Loucy (cell line): ENCODE measurements at regions not wholly inside any gene's neighbourhood (a gene's known extent, or its start where the extent isn't known, plus 50 kb on each side); places are given as distances from the start of the nearest gene placed in this dataset.

Experiments
- EZH2phosphoT487 ChIP-seq: fragments of 200-600 bp; IDR thresholded peaks from 2 replicates; pipeline ENCODE4 v1.6.1; 2018; ENCODE audit warnings: antibody characterized with exemption, mild to moderate bottlenecking, moderate library complexity, borderline replicate concordance
- TF ChIP-seq, protein P1 (sequence below): fragments of 200-600 bp; sonication (generic); conservative IDR thresholded peaks from 2 replicates; pipeline ENCODE4 v1.5.1; 2014; ENCODE audit warnings: mild to moderate bottlenecking, antibody characterized with exemption, low read length

DNA sequence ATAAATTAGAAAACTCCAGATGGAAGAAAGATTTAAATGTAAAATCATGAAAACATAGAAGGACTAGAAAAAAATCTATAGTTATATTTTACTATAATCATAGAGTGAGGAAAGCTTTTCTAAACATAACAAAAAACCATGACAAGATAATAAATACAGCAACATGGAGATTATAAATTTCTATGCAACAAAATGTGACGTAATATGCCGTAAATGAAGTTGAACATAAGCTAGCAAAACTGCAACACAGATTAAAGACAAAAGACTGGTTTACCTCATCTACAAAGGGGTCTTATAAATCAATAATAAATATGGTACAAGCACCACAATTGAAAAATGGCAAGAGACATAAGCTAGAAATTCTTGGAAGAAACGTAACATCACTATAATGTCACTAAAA lies 140.4 kb downstream of the C4orf33 start:
- TF ChIP-seq, protein P1, sequence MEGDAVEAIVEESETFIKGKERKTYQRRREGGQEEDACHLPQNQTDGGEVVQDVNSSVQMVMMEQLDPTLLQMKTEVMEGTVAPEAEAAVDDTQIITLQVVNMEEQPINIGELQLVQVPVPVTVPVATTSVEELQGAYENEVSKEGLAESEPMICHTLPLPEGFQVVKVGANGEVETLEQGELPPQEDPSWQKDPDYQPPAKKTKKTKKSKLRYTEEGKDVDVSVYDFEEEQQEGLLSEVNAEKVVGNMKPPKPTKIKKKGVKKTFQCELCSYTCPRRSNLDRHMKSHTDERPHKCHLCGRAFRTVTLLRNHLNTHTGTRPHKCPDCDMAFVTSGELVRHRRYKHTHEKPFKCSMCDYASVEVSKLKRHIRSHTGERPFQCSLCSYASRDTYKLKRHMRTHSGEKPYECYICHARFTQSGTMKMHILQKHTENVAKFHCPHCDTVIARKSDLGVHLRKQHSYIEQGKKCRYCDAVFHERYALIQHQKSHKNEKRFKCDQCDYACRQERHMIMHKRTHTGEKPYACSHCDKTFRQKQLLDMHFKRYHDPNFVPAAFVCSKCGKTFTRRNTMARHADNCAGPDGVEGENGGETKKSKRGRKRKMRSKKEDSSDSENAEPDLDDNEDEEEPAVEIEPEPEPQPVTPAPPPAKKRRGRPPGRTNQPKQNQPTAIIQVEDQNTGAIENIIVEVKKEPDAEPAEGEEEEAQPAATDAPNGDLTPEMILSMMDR, result no peak
- TF ChIP-seq EZH2phosphoT487, result no peak
